ENCODE measurements at regions not wholly inside any gene's neighbourhood (a gene's known extent, or its start where the extent isn't known, plus 50 kb on each side); places are given as distances from the start of the nearest gene placed in this dataset.
"Not testable (repeated sequence)": the region's sequence is repeated elsewhere in the genome, so short reads cannot be mapped to it uniquely, and the experiment has no call there.

GRCh38 chr15:99470204-99470603, 95.6 kb upstream of the MEF2A start:
- H3K4me1 ChIP-seq (ENCODE audit: low read length): peaks cover 41% of the 10 kb centered on the region
- H3K9me2 ChIP-seq (replicated peaks; ENCODE audit: insufficient read depth, low read length); H3K36me3 ChIP-seq (ENCODE audit: insufficient read depth, low read length); H2AFZ ChIP-seq (ENCODE audit: low read length); H3K79me2 ChIP-seq (ENCODE audit: low read length); H3K4me2 ChIP-seq (ENCODE audit: low read depth, low read length, poor library complexity, severe bottlenecking); H3K4me3 ChIP-seq (ENCODE audit: low read length); H3K9ac ChIP-seq (ENCODE audit: low read length); H4K20me1 ChIP-seq (ENCODE audit: insufficient read depth, low read depth, low read length); H3K27me3 ChIP-seq (ENCODE audit: low read length); H3K27ac ChIP-seq (ENCODE audit: low read length); H3K9me3 ChIP-seq (ENCODE audit: low read length); DNase-seq: not testable (repeated sequence)

GRCh38 chr15:99472416-99473145, 93.2 kb upstream of the MEF2A start:
- H3K4me1 ChIP-seq (ENCODE audit: low read length): peaks cover 53% of the 10 kb centered on the region
- no peaks in the 10 kb centered on the region for H3K27me3 ChIP-seq (ENCODE audit: low read length)
- H3K9ac ChIP-seq (ENCODE audit: low read length): peak overlapping the region; percentile 27; the same call in 1 of the 2 replicates
- H3K9me2 ChIP-seq (replicated peaks; ENCODE audit: insufficient read depth, low read length): no peaks in the 10 kb centered on the region
- no peaks in the 10 kb centered on the region for H4K20me1 ChIP-seq (ENCODE audit: insufficient read depth, low read depth, low read length)
- DNase-seq: no peak
- no peaks in the 10 kb centered on the region for H3K79me2 ChIP-seq (ENCODE audit: low read length)
- H3K27ac ChIP-seq (ENCODE audit: low read length): no peak overlapping the region
- H3K9me3 ChIP-seq (ENCODE audit: low read length): no peaks in the 10 kb centered on the region
- H2AFZ ChIP-seq (ENCODE audit: low read length): no peak overlapping the region
- H3K4me3 ChIP-seq (ENCODE audit: low read length): no peak overlapping the region
- H3K4me2 ChIP-seq (ENCODE audit: low read depth, low read length, poor library complexity, severe bottlenecking): no peak overlapping the region
- no peaks in the 10 kb centered on the region for H3K36me3 ChIP-seq (ENCODE audit: insufficient read depth, low read length)

GRCh38 chr15:99473981-99474906, 91.5 kb upstream of the MEF2A start:
- Histone ChIP-seq H3K9me2 (replicated peaks; ENCODE audit: insufficient read depth, low read length) (no peaks in the 10 kb centered on the region), H4K20me1 (ENCODE audit: insufficient read depth, low read depth, low read length) (no peaks in the 10 kb centered on the region), H3K4me2 (ENCODE audit: low read depth, low read length, poor library complexity, severe bottlenecking) (peak overlapping the region; percentile 66), H3K4me3 (ENCODE audit: low read length) (peak overlapping the region; percentile 42), H3K27ac (ENCODE audit: low read length) (no peak overlapping the region), H3K9me3 (ENCODE audit: low read length) (no peaks in the 10 kb centered on the region), H2AFZ (ENCODE audit: low read length) (no peak overlapping the region), H3K36me3 (ENCODE audit: insufficient read depth, low read length) (no peaks in the 10 kb centered on the region), H3K79me2 (ENCODE audit: low read length) (no peaks in the 10 kb centered on the region), H3K27me3 (ENCODE audit: low read length) (no peaks in the 10 kb centered on the region), H3K9ac (ENCODE audit: low read length) (peak overlapping the region; percentile 38), H3K4me1 (ENCODE audit: low read length) (peaks cover 54% of the 10 kb centered on the region)
- DNase-seq: no peak

- Histone ChIP-seq H3K9me2 (replicated peaks; ENCODE audit: insufficient read depth, low read length) (no peaks in the 10 kb centered on the region), H3K9ac (ENCODE audit: low read length) (no peak overlapping the region), H3K4me2 (ENCODE audit: low read depth, low read length, poor library complexity, severe bottlenecking) (no peak overlapping the region), H2AFZ (ENCODE audit: low read length) (no peak overlapping the region), H3K9me3 (ENCODE audit: low read length) (no peaks in the 10 kb centered on the region), H3K36me3 (ENCODE audit: insufficient read depth, low read length) (no peaks in the 10 kb centered on the region), H3K4me3 (ENCODE audit: low read length) (no peak overlapping the region), H3K27me3 (ENCODE audit: low read length) (no peaks in the 10 kb centered on the region), H3K79me2 (ENCODE audit: low read length) (no peaks in the 10 kb centered on the region), H3K4me1 (ENCODE audit: low read length) (peaks cover 47% of the 10 kb centered on the region), H3K27ac (ENCODE audit: low read length) (no peak overlapping the region), H4K20me1 (ENCODE audit: insufficient read depth, low read depth, low read length) (no peaks in the 10 kb centered on the region)
- no peak for DNase-seq
Observed at GRCh38 chr15:99474909-99475753, 90.7 kb upstream of the MEF2A start.

- Histone ChIP-seq H3K36me3 (ENCODE audit: insufficient read depth, low read length) (no peaks in the 10 kb centered on the region), H3K9ac (ENCODE audit: low read length) (no peak overlapping the region), H3K9me2 (replicated peaks; ENCODE audit: insufficient read depth, low read length) (no peaks in the 10 kb centered on the region), H3K4me2 (ENCODE audit: low read depth, low read length, poor library complexity, severe bottlenecking) (no peak overlapping the region), H3K27me3 (ENCODE audit: low read length) (no peaks in the 10 kb centered on the region), H2AFZ (ENCODE audit: low read length) (no peak overlapping the region), H3K27ac (ENCODE audit: low read length) (no peak overlapping the region), H3K9me3 (ENCODE audit: low read length) (no peaks in the 10 kb centered on the region), H4K20me1 (ENCODE audit: insufficient read depth, low read depth, low read length) (no peaks in the 10 kb centered on the region), H3K4me3 (ENCODE audit: low read length) (no peak overlapping the region), H3K4me1 (ENCODE audit: low read length) (peaks cover 39% of the 10 kb centered on the region), H3K79me2 (ENCODE audit: low read length) (no peaks in the 10 kb centered on the region)
- DNase-seq: no peak
Observed at GRCh38 chr15:99475754-99476412, 89.9 kb upstream of the MEF2A start.

- DNase-seq: no peak
- no peaks in the 10 kb centered on the region for H3K36me3 ChIP-seq (ENCODE audit: insufficient read depth, low read length)
- peaks cover 42% of the 10 kb centered on the region for H3K4me1 ChIP-seq (ENCODE audit: low read length)
- no peaks in the 10 kb centered on the region for H3K9me3 ChIP-seq (ENCODE audit: low read length)
- H4K20me1 ChIP-seq (ENCODE audit: insufficient read depth, low read depth, low read length): no peaks in the 10 kb centered on the region
- H2AFZ ChIP-seq (ENCODE audit: low read length): no peak overlapping the region
- H3K27me3 ChIP-seq (ENCODE audit: low read length): no peaks in the 10 kb centered on the region
- no peak overlapping the region for H3K4me2 ChIP-seq (ENCODE audit: low read depth, low read length, poor library complexity, severe bottlenecking)
- no peak overlapping the region for H3K4me3 ChIP-seq (ENCODE audit: low read length)
- no peak overlapping the region for H3K27ac ChIP-seq (ENCODE audit: low read length)
- H3K9ac ChIP-seq (ENCODE audit: low read length): no peak overlapping the region
- no peaks in the 10 kb centered on the region for H3K79me2 ChIP-seq (ENCODE audit: low read length)
- H3K9me2 ChIP-seq (replicated peaks; ENCODE audit: insufficient read depth, low read length): no peaks in the 10 kb centered on the region
Observed at GRCh38 chr15:99476413-99477222, 89.2 kb upstream of the MEF2A start.

GRCh38 chr15:99477791-99478471, 87.9 kb upstream of the MEF2A start:
- Histone ChIP-seq H2AFZ (ENCODE audit: low read length) (no peak overlapping the region), H3K36me3 (ENCODE audit: insufficient read depth, low read length) (no peaks in the 10 kb centered on the region), H3K27me3 (ENCODE audit: low read length) (no peaks in the 10 kb centered on the region), H3K4me3 (ENCODE audit: low read length) (no peak overlapping the region), H3K9ac (ENCODE audit: low read length) (no peak overlapping the region), H3K4me2 (ENCODE audit: low read depth, low read length, poor library complexity, severe bottlenecking) (no peak overlapping the region), H3K4me1 (ENCODE audit: low read length) (peaks cover 33% of the 10 kb centered on the region), H4K20me1 (ENCODE audit: insufficient read depth, low read depth, low read length) (no peaks in the 10 kb centered on the region), H3K27ac (ENCODE audit: low read length) (no peak overlapping the region), H3K9me3 (ENCODE audit: low read length) (no peaks in the 10 kb centered on the region), H3K9me2 (replicated peaks; ENCODE audit: insufficient read depth, low read length) (no peaks in the 10 kb centered on the region), H3K79me2 (ENCODE audit: low read length) (no peaks in the 10 kb centered on the region)
- DNase-seq: no peak

All from Karpas-422 (cell line).